H1 (cell line): ENCODE measurements at regions not wholly inside any gene's neighbourhood (a gene's known extent, or its start where the extent isn't known, plus 50 kb on each side); places are given as distances from the start of the nearest gene placed in this dataset.
A peak's percentile ranks its signal among the peaks of the same experiment; 100 is the strongest.

Source experiments
- CTCF ChIA-PET: fragments of 300-600 bp; sonication (Branson Sonifier 250); formaldehyde crosslinking; loops from one replicate; lab custom pipeline; 2021; ENCODE audit not compliant: partially characterized antibody; lab: Charles Lee
- POLR2A ChIA-PET: fragments of 300-600 bp; sonication (Branson Sonifier 250); formaldehyde crosslinking; loops from one replicate; lab custom pipeline; 2021; ENCODE audit warnings: inconsistent platforms; ENCODE audit not compliant: partially characterized antibody; lab: Charles Lee
- DNase-seq, 2 experiments: peaks; one replicate each; pipeline versions ENCODE4 v3.0.0 to v3.0.0-alpha.2; 2010 to 2022; ENCODE audit warnings: low spot score in 2 of 2, low read depth in 1 of 2, mixed read lengths in 1 of 2
- FAIRE-seq: peaks from 2 replicates; lab custom pipeline; 2011; peaks lifted over from hg19 to GRCh38; lab: Jason Lieb, UNC
- H2AFZ ChIP-seq: 2 replicates; pipeline ENCODE4 v1.8.1; 2012; ENCODE audit warnings: low read length, inconsistent platforms
- H2AK5ac ChIP-seq: 2 replicates; pipeline ENCODE4 v1.6.1; 2013; ENCODE audit warnings: low read depth, low read length
- H2BK120ac ChIP-seq: replicated peaks from 2 replicates; pipeline ENCODE3; 2013; ENCODE audit warnings: low read depth, low read length, inconsistent platforms
- H2BK12ac ChIP-seq: 2 replicates; pipeline ENCODE4 v1.6.1; 2013; ENCODE audit warnings: low read depth, low read length
- H2BK15ac ChIP-seq: 2 replicates; pipeline ENCODE4 v1.6.1; 2013; ENCODE audit warnings: low read length
- H2BK20ac ChIP-seq: 2 replicates; pipeline ENCODE4 v1.6.1; 2013; ENCODE audit warnings: low read length
- H2BK5ac ChIP-seq: 2 replicates; pipeline ENCODE4 v1.6.1; 2013; ENCODE audit warnings: low read depth, low read length
- H3K14ac ChIP-seq: 2 replicates; pipeline ENCODE4 v1.6.1; 2013; ENCODE audit warnings: inconsistent platforms; ENCODE audit not compliant: insufficient read length
- H3K18ac ChIP-seq: 2 replicates; pipeline ENCODE4 v1.6.1; 2013; ENCODE audit warnings: low read length; ENCODE audit errors: extremely low read depth
- H3K23ac ChIP-seq: 2 replicates; pipeline ENCODE4 v1.6.1; 2013; ENCODE audit warnings: inconsistent platforms; ENCODE audit not compliant: insufficient read length
- H3K23me2 ChIP-seq: 2 replicates; pipeline ENCODE4 v1.6.1; 2013; ENCODE audit warnings: low read depth, low read length
- H3K27ac ChIP-seq: 2 replicates; pipeline ENCODE4 v1.6.1; 2011; ENCODE audit warnings: low read depth, low read length, inconsistent platforms
- H3K27me3 ChIP-seq, 4 experiments: replicated peaks in 1 of 4; 1 replicate in 1 of 4; 2 replicates in 3 of 4; pipeline versions ENCODE4 v1.6.1 to v1.8.1; 2011 to 2013; ENCODE audit warnings: low read length in 3 of 4, mild to moderate bottlenecking in 3 of 4, inconsistent platforms in 2 of 4, mixed read lengths in 2 of 4, moderate library complexity in 1 of 4; ENCODE audit not compliant: control insufficient read depth in 3 of 4, insufficient read depth in 3 of 4; ENCODE audit errors: extremely low read depth in 1 of 4
- H3K36me3 ChIP-seq, 4 experiments: 2 replicates each; pipeline versions ENCODE4 v1.6.1 to v1.8.1; 2011 to 2013; ENCODE audit warnings: mild to moderate bottlenecking in 4 of 4, low read length in 3 of 4, moderate library complexity in 2 of 4, control low read depth in 1 of 4, inconsistent platforms in 1 of 4; ENCODE audit not compliant: insufficient read depth in 4 of 4, control insufficient read depth in 2 of 4
- H3K4ac ChIP-seq: replicated peaks from 2 replicates; pipeline ENCODE3; 2013; ENCODE audit warnings: low read length, low read depth, mixed read lengths, inconsistent platforms; ENCODE audit not compliant: insufficient read length
- H3K4me1 ChIP-seq, 4 experiments: replicated peaks in 1 of 4; 1 replicate in 1 of 4; 2 replicates in 3 of 4; pipeline versions ENCODE4 v1.6.1 to v1.8.1; 2011 to 2013; ENCODE audit warnings: low read length in 3 of 4, inconsistent platforms in 2 of 4, mixed read lengths in 1 of 4; ENCODE audit not compliant: insufficient read depth in 4 of 4, control insufficient read depth in 3 of 4
- H3K4me2 ChIP-seq, 2 experiments: 2 replicates each; pipeline versions ENCODE4 v1.6.1 to v1.8.1; 2011 to 2013; ENCODE audit warnings: low read depth in 2 of 2, low read length in 2 of 2, control low read depth in 1 of 2, inconsistent platforms in 1 of 2, mild to moderate bottlenecking in 1 of 2; ENCODE audit not compliant: insufficient read depth in 1 of 2
- H3K4me3 ChIP-seq, 4 experiments: fragments of 200-600, 300-600 bp in 1 of 4; sonication (generic), shearing (Covaris generic), sonication (Bioruptor Twin) in 1 of 4; 2 replicates each; pipeline versions ENCODE4 v1.5.1 to v1.8.1; 2011 to 2016; ENCODE audit warnings: low read length in 4 of 4, low read depth in 3 of 4, control low read depth in 2 of 4, inconsistent platforms in 2 of 4, mild to moderate bottlenecking in 2 of 4, mixed read lengths in 1 of 4, moderate library complexity in 1 of 4; ENCODE audit not compliant: insufficient read depth in 2 of 4; ENCODE audit errors: extremely low read depth in 1 of 4
- H3K56ac ChIP-seq: replicated peaks from 2 replicates; pipeline ENCODE3; 2013; ENCODE audit warnings: low read depth, mild to moderate bottlenecking, mixed read lengths, low read length, inconsistent platforms; ENCODE audit not compliant: insufficient read length
- H3K79me1 ChIP-seq: 2 replicates; pipeline ENCODE4 v1.6.1; 2013; ENCODE audit warnings: low read depth, low read length, control low read depth
- H3K79me2 ChIP-seq, 2 experiments: 2 replicates each; pipeline versions ENCODE4 v1.6.1 to v1.8.1; 2012 to 2013; ENCODE audit warnings: low read length in 2 of 2, mild to moderate bottlenecking in 2 of 2, inconsistent platforms in 1 of 2; ENCODE audit not compliant: insufficient read depth in 2 of 2, control insufficient read depth in 1 of 2
- H3K9ac ChIP-seq, 4 experiments: replicated peaks in 1 of 4; 1 replicate in 1 of 4; 2 replicates in 3 of 4; pipeline versions ENCODE4 v1.6.1 to v1.8.1; 2011 to 2013; ENCODE audit warnings: low read depth in 3 of 4, low read length in 3 of 4, control low read depth in 2 of 4, mild to moderate bottlenecking in 2 of 4, moderate library complexity in 2 of 4, inconsistent platforms in 1 of 4; ENCODE audit errors: extremely low read depth in 1 of 4
- H3K9me3 ChIP-seq, 2 experiments: 2 replicates each; pipeline versions ENCODE4 v1.6.1 to v1.8.1; 2012 to 2013; ENCODE audit warnings: mild to moderate bottlenecking in 2 of 2, moderate library complexity in 2 of 2, control low read depth in 1 of 2, inconsistent platforms in 1 of 2, low read depth in 1 of 2, low read length in 1 of 2, mixed read lengths in 1 of 2; ENCODE audit not compliant: insufficient read depth in 2 of 2
- H4K20me1 ChIP-seq, 2 experiments: replicated peaks in 1 of 2; 2 replicates each; pipeline versions ENCODE3 to v1.8.1; 2011 to 2013; ENCODE audit warnings: inconsistent platforms in 2 of 2, low read length in 2 of 2, mild to moderate bottlenecking in 1 of 2; ENCODE audit not compliant: insufficient read depth in 2 of 2, control insufficient read depth in 1 of 2
- H4K5ac ChIP-seq: 2 replicates; pipeline ENCODE4 v1.6.1; 2013; ENCODE audit warnings: low read length, low read depth, mixed read lengths, inconsistent platforms; ENCODE audit not compliant: insufficient read length
- H4K8ac ChIP-seq: 2 replicates; pipeline ENCODE4 v1.8.0; 2013; ENCODE audit warnings: mild to moderate bottlenecking, moderate library complexity, low read length, inconsistent platforms; ENCODE audit not compliant: insufficient read depth; ENCODE audit errors: extremely low read depth
- H4K91ac ChIP-seq: replicated peaks from 2 replicates; pipeline ENCODE3; 2013; ENCODE audit warnings: low read length, mixed read lengths, inconsistent platforms; ENCODE audit not compliant: insufficient read length
- ATF2 ChIP-seq: IDR thresholded peaks from 2 replicates; pipeline ENCODE4 v1.6.1; 2012; ENCODE audit warnings: low read length, inconsistent platforms
- BRCA1 ChIP-seq: IDR thresholded peaks from 2 replicates; pipeline ENCODE4 v1.6.1; 2012; ENCODE audit warnings: low read depth, low read length, improper control_type of control experiment
- CBX5 ChIP-seq: fragments of 300-800, 300-1000 bp; sonication (generic); IDR thresholded peaks from 2 replicates; pipeline ENCODE4 v1.7.1; 2016; ENCODE audit warnings: antibody characterized with exemption, low read length, low read depth
- CBX8 ChIP-seq: fragments of 300-800, 300-1000 bp; sonication (generic); IDR thresholded peaks from 2 replicates; pipeline ENCODE4 v1.7.1; 2016; ENCODE audit warnings: low read depth, low read length, borderline replicate concordance
- CREB1 ChIP-seq: IDR thresholded peaks from 2 replicates; pipeline ENCODE4 v1.6.1; 2012; ENCODE audit warnings: inconsistent platforms
- GABPA ChIP-seq: IDR thresholded peaks from 2 replicates; pipeline ENCODE4 v1.6.1; 2011; ENCODE audit warnings: mild to moderate bottlenecking, low read length, moderate library complexity, borderline replicate concordance; ENCODE audit not compliant: insufficient read depth
- GTF2F1 ChIP-seq: IDR thresholded peaks from 2 replicates; pipeline ENCODE4 v1.6.1; 2012; ENCODE audit warnings: low read depth, low read length, improper control_type of control experiment, borderline replicate concordance
- MAX ChIP-seq: IDR thresholded peaks from 2 replicates; pipeline ENCODE4 v1.6.1; 2012; ENCODE audit warnings: inconsistent platforms
- RAD21 ChIP-seq, 2 experiments: IDR thresholded peaks in 1 of 2; conservative IDR thresholded peaks in 1 of 2; 2 replicates each; pipeline ENCODE4 v1.6.1; 2011; ENCODE audit warnings: low read depth in 2 of 2, low read length in 2 of 2, improper control_type of control experiment in 1 of 2, inconsistent platforms in 1 of 2, mild to moderate bottlenecking in 1 of 2, moderate library complexity in 1 of 2
- SAP30 ChIP-seq: fragments of 300-600 bp; sonication (generic); IDR thresholded peaks from 2 replicates; pipeline ENCODE4 v1.7.1; 2012; ENCODE audit warnings: low read length, moderate library complexity, mild to moderate bottlenecking, inconsistent platforms; ENCODE audit not compliant: insufficient read depth, insufficient replicate concordance
- SRF ChIP-seq: IDR thresholded peaks from 2 replicates; pipeline ENCODE4 v1.6.1; 2011; ENCODE audit warnings: mild to moderate bottlenecking, low read depth, low read length, moderate library complexity
- WGBS, 2 experiments: shearing (Covaris generic) in 1 of 2; methylation state at CpG; one replicate each; pipeline versions ENCODE4 v1.1.6 to v1.1.7; 2013 to 2015; ENCODE audit warnings: low lambda C conversion rate in 2 of 2, mixed read lengths in 2 of 2, inconsistent platforms in 1 of 2, low coverage in 1 of 2, missing lambda C conversion rate in 1 of 2; ENCODE audit not compliant: insufficient replicate concordance in 2 of 2, insufficient coverage in 1 of 2, insufficient read length in 1 of 2; ENCODE audit errors: extremely low coverage in 1 of 2, missing lambda C conversion rate in 1 of 2; 5-methylcytosine and 5-hydroxymethylcytosine counted together

GRCh38 chr2:8595428-8595805 is 86.4 kb upstream of the ID2 start:
- Histone ChIP-seq H2BK120ac (no peak overlapping the region), H3K79me1 (no peaks in the 10 kb centered on the region; the same call in 1 of the 2 replicates), H4K20me1 (peaks cover 0 to 8% of the 10 kb centered on the region in 2 experiments), H2BK5ac (no peak overlapping the region), H3K4ac (no peak overlapping the region), H3K23me2 (peaks cover 12% of the 10 kb centered on the region; the same call in 1 of the 2 replicates), H3K4me1 (peaks cover 0 to 5% (median under 1%) of the 10 kb centered on the region in 4 experiments; a peak in 2 of 7 replicates), H3K23ac (no peak overlapping the region), H3K4me3 (no peak overlapping the region), H3K14ac (no peak overlapping the region), H2BK20ac (no peak overlapping the region), H3K27ac (no peak overlapping the region), H3K9ac (no peak overlapping the region), H4K5ac (no peak overlapping the region), H3K79me2 (no peaks in the 10 kb centered on the region), H2BK15ac (0 out of 2 replicates have a peak overlapping the region, but pooled peaks have one; percentile 10), H3K56ac (no peak overlapping the region), H2AK5ac (no peak overlapping the region), H3K9me3 (no peaks in the 10 kb centered on the region), H2BK12ac (no peak overlapping the region), H3K27me3 (no peaks in the 10 kb centered on the region; a peak in 1 of 7 replicates), H2AFZ (0 out of 2 replicates have a peak overlapping the region, but pooled peaks have one; percentile 10), H4K91ac (peak overlapping the region; percentile 45), H3K18ac (no peak overlapping the region; the same call in 1 of the 2 replicates), H4K8ac (no peak overlapping the region; the same call in 1 of the 2 replicates), H3K36me3 (no peaks in the 10 kb centered on the region), H3K4me2 (no peak overlapping the region)
- POLR2A ChIA-PET: interaction anchor here (0.8 kb wide), 1 partner anchor 82 kb away, joined by 3 read pairs; no protein-coding TSS in a partner anchor
- CTCF ChIA-PET: interaction anchor here (0.9 to 1.0 kb wide), 2 partner anchors 36 to 103 kb away, joined by 3 to 4 read pairs; no protein-coding TSS in a partner anchor
- no peak for FAIRE-seq
- 91% methylated on average over 11 of the region's 12 CpGs; no CpG with 5 or more reads in 1 of the 2 experiments for WGBS, 2 experiments
- no peak for DNase-seq
- TF ChIP-seq BRCA1 (no peak), CREB1 (no peak), CBX8 (no peak), GABPA (no peak), SAP30 (no peak), MAX (no peak), GTF2F1 (no peak), SRF (no peak), ATF2 (no peak), CBX5 (no peak), RAD21 (IDR thresholded peaks at IDR 0.05 in 1 of 2, conservative IDR thresholded peaks at IDR 0.05 in 1 of 2; ENCODE audit: low read depth in 2 of 2, low read length in 2 of 2) (no peak)
